HG03025 (cell line): ENCODE measurements at regions not wholly inside any gene's neighbourhood (a gene's known extent, or its start where the extent isn't known, plus 50 kb on each side); places are given as distances from the start of the nearest gene placed in this dataset.
"Not testable (repeated sequence)": the region's sequence is repeated elsewhere in the genome, so short reads cannot be mapped to it uniquely, and the experiment has no call there.

Experiments
- ATAC-seq: cut with Tn5 transposase; IDR thresholded peaks from one replicate; pipeline ENCODE4 v1.9.1; 2021; ENCODE audit warnings: mild to moderate bottlenecking, moderate library complexity; ENCODE audit not compliant: unreplicated experiment, low FRiP score

- ATAC-seq, result no peak
Observed at GRCh38 chr6:130537447-130537846, 171.6 kb downstream of the TMEM200A start.

DNA sequence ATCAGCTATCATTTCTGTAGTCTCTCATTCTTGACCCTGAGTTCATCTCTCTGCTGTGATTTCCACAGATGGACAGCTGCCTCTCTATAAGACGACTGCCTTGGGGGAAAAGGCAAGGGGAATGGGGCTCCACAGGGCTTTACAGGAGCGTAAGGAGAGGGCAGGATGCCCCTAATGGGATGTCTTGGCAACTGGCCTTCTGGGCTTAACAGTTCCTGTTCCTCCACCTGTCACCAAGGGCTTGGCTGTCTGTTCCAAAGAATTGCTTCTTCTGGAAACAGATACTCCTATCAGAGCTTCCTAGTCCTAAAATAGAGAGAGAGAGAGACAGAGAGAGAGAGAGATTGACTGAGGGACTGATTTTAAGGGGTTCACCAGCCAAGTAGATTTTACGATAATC lies 181.9 kb downstream of the TMEM200A start:
- ATAC-seq, result no peak

GRCh38 chr6:130557481-130558112 lies 191.8 kb downstream of the TMEM200A start:
- no peak for ATAC-seq

- ATAC-seq, result no peak
Observed at GRCh38 chr6:130558131-130558530, 192.3 kb downstream of the TMEM200A start.

DNA sequence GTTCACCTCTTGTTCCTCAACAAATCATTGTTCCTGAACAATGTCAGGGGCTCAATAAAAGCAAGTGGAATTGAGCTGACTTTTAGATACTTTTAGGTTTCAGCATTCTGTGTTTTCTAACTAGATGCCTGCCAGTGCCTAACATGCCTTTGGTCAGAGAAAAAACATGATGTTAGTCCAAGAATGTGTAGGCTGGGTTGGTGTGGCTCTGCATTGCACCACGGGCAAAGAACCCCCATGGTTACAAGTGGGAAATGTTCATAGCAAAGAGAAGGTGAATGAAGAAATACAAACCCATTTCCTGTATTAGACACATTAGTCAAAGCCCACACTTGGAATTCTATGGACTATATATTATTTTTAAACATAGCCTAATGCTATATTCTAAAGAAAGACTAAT lies 193.3 kb downstream of the TMEM200A start:
- no peak for ATAC-seq

GRCh38 chr6:130560231-130560630 lies 194.4 kb downstream of the TMEM200A start:
- no peak for ATAC-seq

GRCh38 chr6:130561159-130561558 lies 195.3 kb downstream of the TMEM200A start:
- not testable (repeated sequence) for ATAC-seq

DNA sequence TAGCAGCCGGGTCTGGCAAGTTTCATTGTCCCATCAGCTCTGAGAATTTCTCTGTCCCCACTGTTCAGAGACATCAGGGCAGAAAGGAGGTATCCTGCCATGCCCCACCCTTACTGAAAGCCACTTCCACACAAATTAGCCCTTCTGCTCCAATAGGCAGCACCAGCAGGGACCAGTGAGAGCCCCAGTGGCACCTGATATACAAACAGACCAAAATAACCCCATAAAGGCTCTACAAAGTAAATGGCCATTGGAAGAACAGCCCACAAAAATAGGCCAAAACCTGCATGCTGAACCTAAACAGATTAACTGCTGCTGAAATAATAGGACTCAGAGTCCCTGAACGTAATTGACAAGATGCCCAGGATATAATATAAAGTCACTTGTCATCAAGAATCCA lies 199.9 kb downstream of the TMEM200A start:
- ATAC-seq, result no peak

DNA sequence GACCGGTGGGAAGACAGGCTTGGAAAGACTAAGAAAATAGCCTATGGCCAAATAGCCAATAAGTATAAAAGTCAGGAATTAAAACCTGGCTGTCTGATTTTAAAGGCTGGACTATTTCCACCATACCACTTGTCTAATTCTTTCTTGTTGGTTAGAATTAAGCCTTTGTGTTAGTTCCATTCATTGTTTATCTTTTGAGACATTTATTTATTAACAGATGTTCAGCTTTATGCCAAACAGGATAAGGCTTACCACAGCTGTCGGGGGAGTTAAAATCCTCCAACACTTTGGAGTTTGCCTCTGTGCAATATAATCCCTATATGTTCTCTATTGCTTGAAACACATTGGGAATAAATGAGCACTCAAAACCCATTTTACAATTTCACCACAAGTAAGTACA lies 208.3 kb downstream of the TMEM200A start:
- no peak for ATAC-seq

DNA sequence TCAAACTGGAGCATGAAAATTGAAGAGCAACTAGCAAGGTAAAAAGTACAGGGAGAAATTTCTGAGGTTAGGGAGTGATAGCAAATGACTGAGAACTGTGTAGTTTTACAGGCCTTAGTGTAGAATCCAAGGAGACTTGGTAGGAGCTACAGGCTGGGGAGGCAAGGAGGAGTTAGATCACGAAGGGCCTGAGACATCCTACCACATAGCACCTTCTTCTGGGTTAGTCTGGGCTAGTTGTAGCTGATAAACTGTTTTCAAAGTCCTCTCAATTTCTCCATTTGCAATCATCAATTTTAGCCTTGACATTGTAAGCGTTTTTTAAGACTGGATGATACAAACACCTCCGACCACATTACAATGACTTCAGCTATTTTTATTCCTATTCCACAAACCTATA lies 209.7 kb downstream of the TMEM200A start:
- peak; percentile 15 for ATAC-seq

DNA sequence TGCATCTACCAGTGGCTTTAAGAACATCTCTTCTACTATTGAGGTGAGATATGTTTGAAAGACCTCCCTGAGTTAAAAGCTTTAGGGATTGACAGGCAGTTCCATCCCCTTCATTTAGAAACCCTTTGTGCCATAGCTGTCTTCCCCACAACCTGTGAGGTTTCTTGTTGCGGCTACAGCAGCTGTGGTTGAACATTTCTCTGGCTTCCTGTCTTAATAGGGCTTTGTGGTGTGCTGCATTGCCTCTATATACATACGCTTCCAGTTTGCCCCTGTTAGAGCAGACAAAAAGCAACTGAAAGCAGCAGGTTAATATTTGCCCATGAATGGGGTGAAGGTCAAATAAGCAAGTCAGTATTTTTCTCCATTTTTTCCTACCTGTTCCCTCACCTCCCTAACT lies 210.2 kb downstream of the TMEM200A start:
- ATAC-seq, result peak; percentile 95

- ATAC-seq, result no peak
Observed at GRCh38 chr6:130577178-130577919, 211.5 kb downstream of the TMEM200A start.

GRCh38 chr6:130578713-130579112 lies 212.9 kb downstream of the TMEM200A start:
- no peak for ATAC-seq

- ATAC-seq, result no peak
Observed at GRCh38 chr6:130583268-130583667, 217.5 kb downstream of the TMEM200A start.

- ATAC-seq, result no peak
Observed at GRCh38 chr6:130585587-130585986, 219.8 kb downstream of the TMEM200A start.

DNA sequence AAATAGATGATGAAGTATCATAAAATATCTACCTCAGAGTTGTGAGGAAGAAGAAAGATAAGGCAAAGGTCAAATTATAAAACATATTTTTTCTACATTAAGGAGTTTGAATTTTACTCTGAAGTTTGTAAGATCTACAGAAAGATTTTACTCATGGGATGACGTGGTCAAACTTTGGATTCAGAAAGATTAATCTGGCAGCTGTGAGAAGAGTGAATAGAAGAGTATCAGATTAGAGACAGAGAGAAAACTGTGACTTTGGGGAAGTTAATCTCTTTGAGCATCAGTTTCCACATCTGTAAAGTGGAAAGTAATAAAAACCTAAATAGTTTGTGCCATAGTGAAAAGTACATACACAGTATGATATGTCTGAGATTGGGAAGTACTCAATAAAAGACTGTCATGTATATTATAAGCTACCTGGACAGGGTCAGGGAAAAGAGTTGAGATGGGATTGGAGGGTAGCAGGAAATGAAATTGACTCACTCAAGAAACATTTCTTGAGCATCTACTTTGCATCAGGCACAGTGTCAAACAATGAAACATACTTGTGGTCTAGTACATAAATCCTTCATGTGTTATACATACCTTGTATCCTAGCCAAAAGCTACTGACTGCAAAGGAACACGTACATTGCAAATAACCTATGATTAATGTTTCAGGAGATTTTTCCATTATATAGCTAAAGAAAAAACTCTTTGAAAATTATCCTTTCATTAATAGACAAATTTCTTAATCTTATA lies 222.1 kb downstream of the TMEM200A start:
- ATAC-seq, result no peak

DNA sequence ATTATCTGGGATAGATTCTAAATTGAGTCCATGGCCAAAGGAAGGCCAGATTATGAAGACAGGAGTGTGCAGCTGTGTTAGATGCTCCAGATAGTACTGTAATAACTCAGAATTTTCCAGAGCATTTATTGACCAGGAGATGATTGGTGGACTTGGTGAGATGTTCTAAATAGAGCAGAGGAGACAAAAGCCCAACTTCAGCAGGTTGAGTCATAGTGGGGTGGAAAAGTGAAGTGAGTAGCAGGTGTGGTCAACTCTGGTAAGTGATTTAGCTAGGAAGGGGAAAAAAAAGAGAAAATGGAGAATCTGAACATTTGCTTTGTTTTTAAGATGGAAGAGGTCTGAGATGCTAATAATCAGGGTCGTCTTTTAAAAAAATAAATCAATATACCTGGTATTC lies 227.4 kb downstream of the TMEM200A start:
- no peak for ATAC-seq

DNA sequence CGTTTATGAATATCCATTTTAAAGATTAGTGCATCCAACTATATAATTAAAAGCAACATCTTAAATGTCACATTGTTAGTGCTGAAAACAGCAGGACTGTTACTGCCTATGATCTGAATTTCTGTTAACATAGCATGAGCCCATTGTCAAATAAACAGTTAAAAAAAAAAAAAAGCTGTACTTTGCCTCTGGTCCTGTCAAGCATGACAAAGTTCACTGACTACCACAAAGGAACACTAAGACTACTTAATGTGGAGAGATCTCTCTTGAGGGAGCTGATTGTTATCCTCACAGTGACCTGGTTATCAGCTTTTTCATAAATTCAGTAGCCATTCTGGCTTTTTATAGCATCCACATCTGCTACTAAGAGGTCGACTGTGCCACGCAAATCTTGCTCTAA lies 228.1 kb downstream of the TMEM200A start:
- no peak for ATAC-seq

DNA sequence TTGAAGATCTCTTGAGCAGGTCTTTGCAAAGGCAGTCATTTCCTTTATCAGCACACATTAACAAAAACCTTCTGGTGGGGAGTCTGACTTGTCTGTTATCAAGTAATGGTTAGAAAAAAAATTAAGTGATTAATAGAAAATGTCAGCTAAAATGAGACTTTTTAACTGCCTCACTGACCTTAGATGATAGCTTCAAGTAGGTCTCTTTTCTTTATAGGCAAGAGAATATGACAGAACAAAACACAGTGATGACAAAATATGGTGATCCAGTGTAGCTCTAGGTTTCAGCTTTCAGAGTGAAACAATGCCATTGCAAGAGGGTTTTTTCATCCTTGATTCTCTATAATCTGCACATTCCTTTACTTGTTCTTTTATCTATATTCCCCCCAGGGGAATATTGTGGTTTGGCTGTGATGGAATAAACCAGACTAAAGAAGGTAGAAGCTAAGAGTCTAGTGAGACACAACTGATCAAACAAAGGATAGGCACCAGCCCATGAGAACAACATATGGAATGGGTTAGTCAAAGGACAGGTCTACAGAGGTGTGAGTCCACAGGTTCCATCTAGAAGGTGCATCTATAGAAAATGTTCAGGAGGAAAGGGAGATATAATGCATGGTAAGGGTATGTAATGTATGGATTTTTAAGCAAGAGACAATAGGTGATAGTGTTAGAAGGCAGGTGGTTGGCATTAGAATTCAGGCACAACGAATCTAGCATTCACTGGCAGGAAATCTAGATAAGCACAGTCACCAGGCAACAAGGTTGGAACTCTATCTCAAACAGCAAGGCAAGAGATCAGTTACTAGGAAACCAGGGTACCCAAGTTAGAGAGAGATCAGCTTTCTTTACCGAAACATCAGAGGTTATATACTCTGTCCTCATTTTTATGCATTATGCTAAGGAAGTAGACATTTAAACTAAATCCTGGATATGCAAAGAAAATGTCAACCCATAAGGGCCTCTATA lies 228.9 kb upstream of the SMLR1 start:
- no peak for ATAC-seq

DNA sequence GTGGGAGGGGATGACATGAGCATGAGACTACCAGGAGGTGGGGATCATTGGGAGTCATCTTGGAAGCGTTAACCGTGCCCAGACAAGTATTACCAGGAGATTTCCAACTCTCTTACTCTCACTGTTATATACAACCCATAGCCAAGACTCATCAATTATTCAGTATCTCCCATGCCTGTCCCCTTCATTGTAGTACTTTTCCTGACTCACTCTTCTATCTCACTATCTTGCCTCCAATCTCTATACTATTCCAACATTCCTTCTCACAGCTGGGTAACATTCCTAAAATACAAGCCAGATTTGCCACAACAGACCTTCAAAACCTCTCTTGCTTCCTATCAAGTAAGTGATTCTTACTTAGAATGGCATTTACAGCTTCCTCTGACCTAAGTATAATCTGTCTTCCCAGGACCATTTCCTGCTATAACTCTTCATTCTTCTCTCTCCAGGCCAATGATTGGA lies 226.3 kb upstream of the SMLR1 start:
- no peak for ATAC-seq
